ENCODE measurements at regions not wholly inside any gene's neighbourhood (a gene's known extent, or its start where the extent isn't known, plus 50 kb on each side); places are given as distances from the start of the nearest gene placed in this dataset.

DNA sequence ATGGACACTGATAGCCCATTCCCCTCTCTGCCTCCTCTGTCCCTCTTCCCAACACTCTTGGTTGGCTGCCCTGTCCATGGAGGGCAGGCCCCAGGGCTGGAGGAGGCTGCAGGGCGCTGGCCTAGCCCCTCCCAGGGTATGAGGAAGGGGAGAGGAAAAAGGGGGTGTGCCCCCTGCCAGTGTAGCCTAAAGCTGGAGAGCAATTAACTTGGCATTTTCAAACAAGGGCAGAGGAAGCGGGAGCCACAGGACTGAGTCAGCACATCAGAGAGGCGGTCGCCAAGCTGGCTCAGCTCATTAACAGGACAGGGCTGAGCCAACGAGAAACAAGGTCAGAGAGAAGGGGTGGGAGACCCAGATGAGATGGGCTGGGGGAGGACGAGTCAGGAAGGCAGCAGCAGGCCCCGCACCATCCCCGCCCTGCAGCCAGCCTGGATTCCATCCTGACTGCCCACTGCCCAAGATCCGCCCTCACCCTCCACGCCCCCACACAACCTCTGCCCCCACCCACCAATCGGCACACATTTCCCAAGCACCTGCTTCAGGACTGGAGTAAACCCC, 76.3 kb downstream of the BUD13 start:
- TF ChIP-seq CHD2 (IDR thresholded peaks at IDR 0.05; ENCODE audit: low read length, partially characterized antibody) (no peak), KDM1A (IDR thresholded peaks at IDR 0.05; ENCODE audit: low read depth) (no peak), RFX5 (IDR thresholded peaks at IDR 0.05) (no peak), ESRRA (IDR thresholded peaks at IDR 0.05; ENCODE audit: borderline replicate concordance, low read length) (no peak), RARB (CRISPR knock-in tag; IDR thresholded peaks at IDR 0.05) (no peak), BHLHE40 (IDR thresholded peaks at IDR 0.05; ENCODE audit: low read depth, low read length) (no peak)
- TF ChIP-seq, protein P1, sequence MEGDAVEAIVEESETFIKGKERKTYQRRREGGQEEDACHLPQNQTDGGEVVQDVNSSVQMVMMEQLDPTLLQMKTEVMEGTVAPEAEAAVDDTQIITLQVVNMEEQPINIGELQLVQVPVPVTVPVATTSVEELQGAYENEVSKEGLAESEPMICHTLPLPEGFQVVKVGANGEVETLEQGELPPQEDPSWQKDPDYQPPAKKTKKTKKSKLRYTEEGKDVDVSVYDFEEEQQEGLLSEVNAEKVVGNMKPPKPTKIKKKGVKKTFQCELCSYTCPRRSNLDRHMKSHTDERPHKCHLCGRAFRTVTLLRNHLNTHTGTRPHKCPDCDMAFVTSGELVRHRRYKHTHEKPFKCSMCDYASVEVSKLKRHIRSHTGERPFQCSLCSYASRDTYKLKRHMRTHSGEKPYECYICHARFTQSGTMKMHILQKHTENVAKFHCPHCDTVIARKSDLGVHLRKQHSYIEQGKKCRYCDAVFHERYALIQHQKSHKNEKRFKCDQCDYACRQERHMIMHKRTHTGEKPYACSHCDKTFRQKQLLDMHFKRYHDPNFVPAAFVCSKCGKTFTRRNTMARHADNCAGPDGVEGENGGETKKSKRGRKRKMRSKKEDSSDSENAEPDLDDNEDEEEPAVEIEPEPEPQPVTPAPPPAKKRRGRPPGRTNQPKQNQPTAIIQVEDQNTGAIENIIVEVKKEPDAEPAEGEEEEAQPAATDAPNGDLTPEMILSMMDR (IDR thresholded peaks at IDR 0.05): no peak
- TF ChIP-seq, protein P2, sequence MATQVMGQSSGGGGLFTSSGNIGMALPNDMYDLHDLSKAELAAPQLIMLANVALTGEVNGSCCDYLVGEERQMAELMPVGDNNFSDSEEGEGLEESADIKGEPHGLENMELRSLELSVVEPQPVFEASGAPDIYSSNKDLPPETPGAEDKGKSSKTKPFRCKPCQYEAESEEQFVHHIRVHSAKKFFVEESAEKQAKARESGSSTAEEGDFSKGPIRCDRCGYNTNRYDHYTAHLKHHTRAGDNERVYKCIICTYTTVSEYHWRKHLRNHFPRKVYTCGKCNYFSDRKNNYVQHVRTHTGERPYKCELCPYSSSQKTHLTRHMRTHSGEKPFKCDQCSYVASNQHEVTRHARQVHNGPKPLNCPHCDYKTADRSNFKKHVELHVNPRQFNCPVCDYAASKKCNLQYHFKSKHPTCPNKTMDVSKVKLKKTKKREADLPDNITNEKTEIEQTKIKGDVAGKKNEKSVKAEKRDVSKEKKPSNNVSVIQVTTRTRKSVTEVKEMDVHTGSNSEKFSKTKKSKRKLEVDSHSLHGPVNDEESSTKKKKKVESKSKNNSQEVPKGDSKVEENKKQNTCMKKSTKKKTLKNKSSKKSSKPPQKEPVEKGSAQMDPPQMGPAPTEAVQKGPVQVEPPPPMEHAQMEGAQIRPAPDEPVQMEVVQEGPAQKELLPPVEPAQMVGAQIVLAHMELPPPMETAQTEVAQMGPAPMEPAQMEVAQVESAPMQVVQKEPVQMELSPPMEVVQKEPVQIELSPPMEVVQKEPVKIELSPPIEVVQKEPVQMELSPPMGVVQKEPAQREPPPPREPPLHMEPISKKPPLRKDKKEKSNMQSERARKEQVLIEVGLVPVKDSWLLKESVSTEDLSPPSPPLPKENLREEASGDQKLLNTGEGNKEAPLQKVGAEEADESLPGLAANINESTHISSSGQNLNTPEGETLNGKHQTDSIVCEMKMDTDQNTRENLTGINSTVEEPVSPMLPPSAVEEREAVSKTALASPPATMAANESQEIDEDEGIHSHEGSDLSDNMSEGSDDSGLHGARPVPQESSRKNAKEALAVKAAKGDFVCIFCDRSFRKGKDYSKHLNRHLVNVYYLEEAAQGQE (IDR thresholded peaks at IDR 0.05): no peak
- TF ChIP-seq, protein P3, sequence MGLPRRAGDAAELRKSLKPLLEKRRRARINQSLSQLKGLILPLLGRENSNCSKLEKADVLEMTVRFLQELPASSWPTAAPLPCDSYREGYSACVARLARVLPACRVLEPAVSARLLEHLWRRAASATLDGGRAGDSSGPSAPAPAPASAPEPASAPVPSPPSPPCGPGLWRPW (IDR thresholded peaks at IDR 0.05): no peak
- TF ChIP-seq, protein P4, sequence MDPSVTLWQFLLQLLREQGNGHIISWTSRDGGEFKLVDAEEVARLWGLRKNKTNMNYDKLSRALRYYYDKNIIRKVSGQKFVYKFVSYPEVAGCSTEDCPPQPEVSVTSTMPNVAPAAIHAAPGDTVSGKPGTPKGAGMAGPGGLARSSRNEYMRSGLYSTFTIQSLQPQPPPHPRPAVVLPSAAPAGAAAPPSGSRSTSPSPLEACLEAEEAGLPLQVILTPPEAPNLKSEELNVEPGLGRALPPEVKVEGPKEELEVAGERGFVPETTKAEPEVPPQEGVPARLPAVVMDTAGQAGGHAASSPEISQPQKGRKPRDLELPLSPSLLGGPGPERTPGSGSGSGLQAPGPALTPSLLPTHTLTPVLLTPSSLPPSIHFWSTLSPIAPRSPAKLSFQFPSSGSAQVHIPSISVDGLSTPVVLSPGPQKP (IDR thresholded peaks at IDR 0.05; ENCODE audit: low read depth, low read length): no peak
- TF ChIP-seq, protein P5, sequence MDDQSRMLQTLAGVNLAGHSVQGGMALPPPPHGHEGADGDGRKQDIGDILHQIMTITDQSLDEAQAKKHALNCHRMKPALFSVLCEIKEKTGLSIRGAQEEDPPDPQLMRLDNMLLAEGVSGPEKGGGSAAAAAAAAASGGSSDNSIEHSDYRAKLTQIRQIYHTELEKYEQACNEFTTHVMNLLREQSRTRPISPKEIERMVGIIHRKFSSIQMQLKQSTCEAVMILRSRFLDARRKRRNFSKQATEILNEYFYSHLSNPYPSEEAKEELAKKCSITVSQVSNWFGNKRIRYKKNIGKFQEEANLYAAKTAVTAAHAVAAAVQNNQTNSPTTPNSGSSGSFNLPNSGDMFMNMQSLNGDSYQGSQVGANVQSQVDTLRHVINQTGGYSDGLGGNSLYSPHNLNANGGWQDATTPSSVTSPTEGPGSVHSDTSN (IDR thresholded peaks at IDR 0.05): no peak
- TF ChIP-seq, protein P6, sequence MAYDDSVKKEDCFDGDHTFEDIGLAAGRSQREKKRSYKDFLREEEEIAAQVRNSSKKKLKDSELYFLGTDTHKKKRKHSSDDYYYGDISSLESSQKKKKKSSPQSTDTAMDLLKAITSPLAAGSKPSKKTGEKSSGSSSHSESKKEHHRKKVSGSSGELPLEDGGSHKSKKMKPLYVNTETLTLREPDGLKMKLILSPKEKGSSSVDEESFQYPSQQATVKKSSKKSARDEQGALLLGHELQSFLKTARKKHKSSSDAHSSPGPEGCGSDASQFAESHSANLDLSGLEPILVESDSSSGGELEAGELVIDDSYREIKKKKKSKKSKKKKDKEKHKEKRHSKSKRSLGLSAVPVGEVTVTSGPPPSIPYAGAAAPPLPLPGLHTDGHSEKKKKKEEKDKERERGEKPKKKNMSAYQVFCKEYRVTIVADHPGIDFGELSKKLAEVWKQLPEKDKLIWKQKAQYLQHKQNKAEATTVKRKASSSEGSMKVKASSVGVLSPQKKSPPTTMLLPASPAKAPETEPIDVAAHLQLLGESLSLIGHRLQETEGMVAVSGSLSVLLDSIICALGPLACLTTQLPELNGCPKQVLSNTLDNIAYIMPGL (CRISPR knock-in tag; IDR thresholded peaks at IDR 0.05; ENCODE audit: borderline replicate concordance): no peak
